ENCODE measurements at regions not wholly inside any gene's neighbourhood (a gene's known extent, or its start where the extent isn't known, plus 50 kb on each side); places are given as distances from the start of the nearest gene placed in this dataset.

DNA sequence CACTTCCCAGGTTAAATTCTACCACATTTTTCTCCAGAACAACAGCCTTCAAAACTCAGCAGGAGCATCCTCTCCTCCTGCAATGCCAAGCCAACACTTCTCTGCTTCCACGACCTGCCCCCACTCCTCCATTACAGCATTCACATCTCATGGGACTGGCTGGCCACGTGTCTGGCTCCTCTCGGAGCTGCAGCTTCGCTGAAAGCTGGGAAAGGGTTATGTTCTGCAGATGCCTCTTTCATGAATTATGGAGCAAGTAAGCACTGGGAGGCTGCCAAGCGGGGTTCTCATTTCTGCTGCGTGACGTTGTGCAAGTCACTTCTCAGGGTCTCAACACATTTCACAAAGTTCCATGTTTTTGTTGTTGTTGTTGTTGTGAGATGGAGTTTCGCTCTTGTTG lies 142.2 kb upstream of the RFLNA start:
- peaks cover 16 to 34% (median 33%) of the 10 kb centered on the region in 3 experiments for H3K36me3 Mint-ChIP-seq (ENCODE audit: insufficient read depth in 1 of 3, low read depth in 3 of 3)
- Histone ChIP-seq H2AFZ (ENCODE audit: low read length) (no peak overlapping the region), H3K9me3 (ENCODE audit: control insufficient read depth, low read depth, low read length) (no peaks in the 10 kb centered on the region), H3K4ac (ENCODE audit: low read depth, low read length) (no peak overlapping the region), H3K23ac (ENCODE audit: insufficient read length, low read depth, low read length) (no peak overlapping the region), H4K5ac (ENCODE audit: insufficient read length, low read depth, low read length) (no peak overlapping the region), H4K91ac (ENCODE audit: insufficient read length, low read depth, low read length) (no peak overlapping the region), H3T11ph (ENCODE audit: low read length) (no peak overlapping the region), H4K20me1 (ENCODE audit: control insufficient read depth, insufficient read depth, insufficient read length) (no peaks in the 10 kb centered on the region), H2BK20ac (ENCODE audit: low read depth, low read length, poor library complexity, severe bottlenecking) (no peak overlapping the region), H3K4me2 (ENCODE audit: insufficient read depth, insufficient read length, low read length) (no peak overlapping the region), H3K79me1 (ENCODE audit: insufficient read depth, low read depth, low read length, poor library complexity, severe bottlenecking) (no peaks in the 10 kb centered on the region), H3K27ac (ENCODE audit: insufficient read length, low read depth, low read length) (no peak overlapping the region), H2BK12ac (ENCODE audit: insufficient read length, low read depth, low read length) (no peak overlapping the region), H2BK5ac (ENCODE audit: insufficient read length, low read length) (no peak overlapping the region), H4K8ac (replicated peaks; ENCODE audit: insufficient read length, low read depth, low read length) (no peak overlapping the region), H2BK120ac (ENCODE audit: low read depth, low read length, poor library complexity, severe bottlenecking) (no peak overlapping the region), H3K56ac (ENCODE audit: insufficient read length, low read depth, low read length) (no peak overlapping the region), H3K14ac (ENCODE audit: insufficient read depth, low read length) (no peak overlapping the region), H3K18ac (ENCODE audit: insufficient read length, low read depth, low read length) (no peak overlapping the region), H2BK15ac (ENCODE audit: low read depth, low read length) (no peak overlapping the region), H2AK5ac (ENCODE audit: insufficient read length, low read length) (no peak overlapping the region), H3K9ac (ENCODE audit: extremely low read depth, insufficient read length, low read length) (no peak overlapping the region), H3K23me2 (ENCODE audit: insufficient read length, low read depth, low read length, poor library complexity, severe bottlenecking) (no peaks in the 10 kb centered on the region), H3K27me3 (ENCODE audit: insufficient read depth, low read length) (no peaks in the 10 kb centered on the region), H3K79me2 (ENCODE audit: insufficient read depth, low read length) (no peaks in the 10 kb centered on the region), H3K4me1 (ENCODE audit: insufficient read depth, low read length) (peaks cover 9% of the 10 kb centered on the region; the same call in 1 of the 2 replicates)
- H3K4me3 Mint-ChIP-seq: no peak overlapping the region
- no peak overlapping the region; a peak in 1 of 7 replicates for H3K27ac Mint-ChIP-seq
- whole genome bisulfite sequencing (ENCODE audit: extremely low coverage, insufficient read length, low lambda C conversion rate): no CpG with 5 or more reads among the region's 8 CpGs
- DNase-seq: no peak
- H3K9me3 Mint-ChIP-seq: peaks cover 19 to 25% of the 10 kb centered on the region in 2 experiments
- TF ChIP-seq, protein P1, sequence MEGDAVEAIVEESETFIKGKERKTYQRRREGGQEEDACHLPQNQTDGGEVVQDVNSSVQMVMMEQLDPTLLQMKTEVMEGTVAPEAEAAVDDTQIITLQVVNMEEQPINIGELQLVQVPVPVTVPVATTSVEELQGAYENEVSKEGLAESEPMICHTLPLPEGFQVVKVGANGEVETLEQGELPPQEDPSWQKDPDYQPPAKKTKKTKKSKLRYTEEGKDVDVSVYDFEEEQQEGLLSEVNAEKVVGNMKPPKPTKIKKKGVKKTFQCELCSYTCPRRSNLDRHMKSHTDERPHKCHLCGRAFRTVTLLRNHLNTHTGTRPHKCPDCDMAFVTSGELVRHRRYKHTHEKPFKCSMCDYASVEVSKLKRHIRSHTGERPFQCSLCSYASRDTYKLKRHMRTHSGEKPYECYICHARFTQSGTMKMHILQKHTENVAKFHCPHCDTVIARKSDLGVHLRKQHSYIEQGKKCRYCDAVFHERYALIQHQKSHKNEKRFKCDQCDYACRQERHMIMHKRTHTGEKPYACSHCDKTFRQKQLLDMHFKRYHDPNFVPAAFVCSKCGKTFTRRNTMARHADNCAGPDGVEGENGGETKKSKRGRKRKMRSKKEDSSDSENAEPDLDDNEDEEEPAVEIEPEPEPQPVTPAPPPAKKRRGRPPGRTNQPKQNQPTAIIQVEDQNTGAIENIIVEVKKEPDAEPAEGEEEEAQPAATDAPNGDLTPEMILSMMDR (conservative IDR thresholded peaks at IDR 0.05): no peak
- H3K4me1 Mint-ChIP-seq: peaks cover 36 to 43% of the 10 kb centered on the region in 2 experiments
- peaks cover 3% of the 10 kb centered on the region for H3K27me3 Mint-ChIP-seq (ENCODE audit: low read depth)

Data from H9 (cell line).